Mucosa of descending colon (tissue), 3 donors: ENCODE measurements at regions not wholly inside any gene's neighbourhood (a gene's known extent, or its start where the extent isn't known, plus 50 kb on each side); places are given as distances from the start of the nearest gene placed in this dataset.

Source experiments
- ATAC-seq: fragments of 200-7000 bp; cut with Tn5 transposase; one replicate; pipeline ENCODE4 v1.9.1; 2020; ENCODE audit warnings: mild to moderate bottlenecking, moderate library complexity
- DNase-seq, 3 donors: peaks; one replicate each; pipeline ENCODE4 v3.0.0-alpha.2; 2020
- H3K36me3 ChIP-seq: fragments of 200-600 bp; one replicate; pipeline ENCODE4 v1.8.0; 2021; ENCODE audit warnings: low read depth, mild to moderate bottlenecking
- H3K4me1 ChIP-seq: fragments of 200-600 bp; one replicate; pipeline ENCODE4 v1.8.0; 2021; ENCODE audit warnings: low read depth, mild to moderate bottlenecking
- H3K4me3 ChIP-seq: fragments of 200-600 bp; one replicate; pipeline ENCODE4 v1.8.0; 2021; ENCODE audit warnings: mild to moderate bottlenecking
- H3K9me3 ChIP-seq: fragments of 200-600 bp; one replicate; pipeline ENCODE4 v1.8.0; 2021; ENCODE audit warnings: mild to moderate bottlenecking
- intact Hi-C, 2 donors: fragments of 100-400 bp; cut with DNase I in 1 of 2; cut with micrococcal nuclease in 1 of 2; formaldehyde crosslinking; loops; one replicate each; pipeline versions ENCODE4 v1.11.0 to v1.11.1; 2022; cut with DNase I, micrococcal nuclease
- TF ChIP-seq, protein P1 (sequence below): fragments of 200-600 bp; IDR thresholded peaks from one replicate; pipeline ENCODE4 v1.8.0; 2022; ENCODE audit warnings: antibody characterized with exemption, mild to moderate bottlenecking
- donor health status: DM: no; HTN: no; CAD: no; lungs with moderate emphysema.
- donor health status: DM: no; HTN: no; CAD: no.
- donor health status: DM: no; HTN: yes; CAD: no.

DNA sequence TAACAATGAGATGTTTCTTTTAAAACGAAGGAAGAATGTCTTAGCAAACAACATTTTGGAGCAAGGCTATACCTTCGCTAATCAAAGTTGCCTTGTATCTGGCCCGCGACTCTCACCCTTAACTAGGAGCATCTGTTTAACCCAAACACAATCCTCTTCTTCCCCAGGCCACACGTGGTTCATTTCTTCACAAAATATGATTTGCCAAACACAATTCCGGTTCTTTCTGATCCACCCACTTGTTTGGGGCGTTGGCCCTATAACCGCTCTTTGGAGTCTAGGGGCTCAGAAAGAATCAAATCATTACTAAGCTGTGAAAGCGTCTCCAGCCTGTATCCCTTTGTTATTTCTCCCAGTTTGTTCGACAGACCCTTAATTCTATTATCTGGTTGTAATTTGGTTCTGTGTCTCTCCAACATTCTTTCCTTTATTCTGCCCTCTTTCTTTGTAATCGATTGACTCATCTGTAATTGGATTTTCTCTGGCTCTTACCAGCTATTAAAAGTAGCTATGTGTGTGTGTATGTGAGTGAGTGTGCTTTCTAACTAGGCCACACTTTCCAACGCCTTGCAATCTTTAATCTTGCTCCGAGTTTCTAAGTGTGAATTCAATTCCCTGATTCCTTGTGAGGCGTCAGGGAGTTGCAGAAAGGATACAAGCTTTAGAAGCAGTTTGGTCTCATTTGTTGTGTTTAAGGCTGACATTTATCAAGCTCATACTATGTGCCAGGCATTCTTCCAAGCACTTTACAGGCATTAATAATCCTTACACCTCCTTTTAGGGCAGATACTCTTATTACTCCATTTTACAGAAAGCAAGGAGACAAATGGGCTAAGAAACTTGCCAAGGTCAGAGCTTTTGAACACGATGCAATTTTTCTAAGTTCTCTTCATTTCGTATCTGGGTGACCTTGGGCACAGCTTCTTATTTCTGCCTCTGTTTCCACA lies 138.6 kb upstream of the CPEB2 start:
- ATAC-seq: no peak
- Histone ChIP-seq H3K4me1 (no peaks in the 10 kb centered on the region), H3K36me3 (no peaks in the 10 kb centered on the region), H3K4me3 (no peak overlapping the region), H3K9me3 (no peaks in the 10 kb centered on the region)
- intact Hi-C loops: no loop called here
- DNase-seq: no peak
- TF ChIP-seq, protein P1, sequence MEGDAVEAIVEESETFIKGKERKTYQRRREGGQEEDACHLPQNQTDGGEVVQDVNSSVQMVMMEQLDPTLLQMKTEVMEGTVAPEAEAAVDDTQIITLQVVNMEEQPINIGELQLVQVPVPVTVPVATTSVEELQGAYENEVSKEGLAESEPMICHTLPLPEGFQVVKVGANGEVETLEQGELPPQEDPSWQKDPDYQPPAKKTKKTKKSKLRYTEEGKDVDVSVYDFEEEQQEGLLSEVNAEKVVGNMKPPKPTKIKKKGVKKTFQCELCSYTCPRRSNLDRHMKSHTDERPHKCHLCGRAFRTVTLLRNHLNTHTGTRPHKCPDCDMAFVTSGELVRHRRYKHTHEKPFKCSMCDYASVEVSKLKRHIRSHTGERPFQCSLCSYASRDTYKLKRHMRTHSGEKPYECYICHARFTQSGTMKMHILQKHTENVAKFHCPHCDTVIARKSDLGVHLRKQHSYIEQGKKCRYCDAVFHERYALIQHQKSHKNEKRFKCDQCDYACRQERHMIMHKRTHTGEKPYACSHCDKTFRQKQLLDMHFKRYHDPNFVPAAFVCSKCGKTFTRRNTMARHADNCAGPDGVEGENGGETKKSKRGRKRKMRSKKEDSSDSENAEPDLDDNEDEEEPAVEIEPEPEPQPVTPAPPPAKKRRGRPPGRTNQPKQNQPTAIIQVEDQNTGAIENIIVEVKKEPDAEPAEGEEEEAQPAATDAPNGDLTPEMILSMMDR: no peak

DNA sequence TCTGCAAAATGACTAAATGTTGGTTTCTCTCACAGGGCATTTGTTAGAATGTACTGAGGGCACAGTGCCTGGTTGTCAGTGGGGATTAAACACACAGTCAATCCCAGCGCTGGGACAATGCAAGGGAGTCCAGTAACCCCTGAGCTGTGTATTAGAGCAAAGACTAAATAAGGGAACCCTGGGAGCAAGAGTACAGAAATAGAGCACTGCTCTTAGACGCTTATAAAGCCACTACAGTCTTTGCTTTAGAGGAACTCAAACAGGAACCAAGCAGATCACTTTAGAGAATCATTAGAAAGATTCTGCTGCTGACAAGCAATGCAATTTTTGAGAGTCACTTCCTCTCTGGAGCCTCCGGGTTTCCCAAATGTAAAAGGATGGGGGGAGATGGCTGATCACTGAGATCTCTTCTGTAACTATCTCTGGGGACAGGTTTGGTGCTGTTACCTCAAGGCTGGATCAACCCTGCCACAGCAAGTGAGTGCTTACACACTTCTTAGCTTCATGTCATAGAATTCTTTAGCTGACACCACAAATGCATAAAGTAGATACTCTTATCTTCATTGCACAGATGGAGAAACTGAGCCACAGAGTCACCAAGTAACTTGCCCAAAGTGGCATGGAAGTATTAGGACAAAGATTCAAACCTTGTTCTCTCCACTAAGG lies 137.8 kb upstream of the CPEB2 start:
- peak; percentile 13 for ATAC-seq
- no peaks in the 10 kb centered on the region for H3K9me3 ChIP-seq
- no peak overlapping the region for H3K4me3 ChIP-seq
- H3K36me3 ChIP-seq: no peaks in the 10 kb centered on the region
- H3K4me1 ChIP-seq: no peaks in the 10 kb centered on the region
- intact Hi-C loops: no loop called here
- TF ChIP-seq, protein P1: no peak
- DNase-seq: no peak

DNA sequence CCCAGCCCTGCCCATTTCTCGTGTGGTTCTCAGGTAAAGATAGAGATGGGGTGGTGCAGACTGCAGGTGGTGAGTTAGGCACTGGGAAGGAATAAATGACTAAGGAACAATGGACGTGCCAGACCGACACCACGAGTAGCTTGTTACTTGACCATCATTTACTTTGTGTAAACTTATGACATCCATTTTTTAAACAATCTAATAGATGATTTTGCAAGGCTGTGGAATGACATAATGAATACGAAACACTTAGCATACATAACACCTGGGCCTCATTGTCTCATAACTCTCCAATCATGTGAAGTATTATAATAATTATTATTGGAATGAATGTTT lies 137.3 kb upstream of the CPEB2 start:
- no peaks in the 10 kb centered on the region for H3K36me3 ChIP-seq
- no peak for DNase-seq
- ATAC-seq: no peak
- TF ChIP-seq, protein P1: no peak
- no peaks in the 10 kb centered on the region for H3K9me3 ChIP-seq
- H3K4me3 ChIP-seq: no peak overlapping the region
- intact Hi-C loops: no loop called here
- no peaks in the 10 kb centered on the region for H3K4me1 ChIP-seq

DNA sequence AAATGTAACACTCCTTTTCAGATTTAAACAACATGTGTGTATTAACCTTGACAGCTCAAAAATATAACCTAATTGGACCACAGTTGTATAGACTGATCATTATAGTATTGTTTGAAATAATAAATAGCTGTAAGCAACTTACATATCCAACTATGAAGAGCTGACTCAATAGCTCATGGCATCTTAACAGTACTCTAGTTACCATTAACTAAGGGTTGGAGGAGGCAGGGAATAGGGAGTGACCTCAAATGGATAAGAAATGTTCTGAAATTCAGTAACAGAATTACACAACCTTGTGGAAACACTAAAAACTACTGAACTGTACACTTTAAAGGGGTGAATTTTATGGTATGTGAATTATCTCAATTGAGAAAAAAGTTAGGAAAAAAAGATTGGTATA lies 136.5 kb upstream of the CPEB2 start:
- Histone ChIP-seq H3K9me3 (no peaks in the 10 kb centered on the region), H3K4me3 (no peak overlapping the region), H3K4me1 (no peaks in the 10 kb centered on the region), H3K36me3 (no peaks in the 10 kb centered on the region)
- ATAC-seq (no peak), DNase-seq (no peak)
- TF ChIP-seq, protein P1: no peak
- intact Hi-C loops: no loop called here

DNA sequence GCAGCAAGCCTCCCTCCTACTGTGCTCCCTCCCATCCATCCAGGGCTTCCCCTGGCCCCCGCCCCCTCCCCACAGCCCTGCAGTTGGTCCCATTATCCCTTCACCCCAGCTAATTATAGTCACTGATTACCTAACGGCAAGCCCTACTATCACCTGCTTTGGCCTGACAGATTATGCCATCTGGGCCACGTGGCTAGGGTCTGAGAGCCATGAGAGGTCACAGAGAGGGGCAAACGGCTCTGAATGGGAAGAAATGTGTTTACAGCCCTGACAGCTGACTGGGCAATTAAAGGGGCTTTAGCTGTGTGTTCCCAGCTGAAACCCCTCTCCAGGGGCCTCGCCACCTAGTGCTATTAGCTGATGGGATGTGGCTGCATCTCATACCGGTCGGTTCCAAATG lies 134.4 kb upstream of the CPEB2 start:
- Histone ChIP-seq H3K4me3 (no peak overlapping the region), H3K9me3 (no peaks in the 10 kb centered on the region), H3K4me1 (no peaks in the 10 kb centered on the region), H3K36me3 (no peaks in the 10 kb centered on the region)
- DNase-seq (no peak), ATAC-seq (no peak)
- TF ChIP-seq, protein P1: no peak
- intact Hi-C loops: no loop called here
